Liver (tissue), 3 donors: ENCODE measurements at regions not wholly inside any gene's neighbourhood (a gene's known extent, or its start where the extent isn't known, plus 50 kb on each side); places are given as distances from the start of the nearest gene placed in this dataset.

Experiments used
- NR2F2 ChIP-seq: IDR thresholded peaks from 2 replicates; pipeline ENCODE4 v1.6.1; 2016; ENCODE audit warnings: antibody characterized with exemption
- RAD21 ChIP-seq, 2 donors: IDR thresholded peaks; 2 replicates each; pipeline ENCODE4 v1.6.1; 2016; ENCODE audit warnings: antibody characterized with exemption in 2 of 2, mild to moderate bottlenecking in 2 of 2
- TAF1 ChIP-seq: conservative IDR thresholded peaks from 2 replicates; pipeline ENCODE4 v1.6.1; 2016; ENCODE audit warnings: antibody characterized with exemption, mild to moderate bottlenecking
- TF ChIP-seq, protein P1 (sequence below): fragments of 150-350 bp; IDR thresholded peaks from 2 replicates; pipeline ENCODE4 v1.5.1; 2017; ENCODE audit warnings: improper control_type of control experiment, low read depth, low read length; ENCODE audit not compliant: missing input control
- donor health status: healthy.
- donor health status: healthy.

GRCh38 chr3:147963711-147964110 lies 554.5 kb downstream of the ZIC1 start:
- TF ChIP-seq, protein P1, sequence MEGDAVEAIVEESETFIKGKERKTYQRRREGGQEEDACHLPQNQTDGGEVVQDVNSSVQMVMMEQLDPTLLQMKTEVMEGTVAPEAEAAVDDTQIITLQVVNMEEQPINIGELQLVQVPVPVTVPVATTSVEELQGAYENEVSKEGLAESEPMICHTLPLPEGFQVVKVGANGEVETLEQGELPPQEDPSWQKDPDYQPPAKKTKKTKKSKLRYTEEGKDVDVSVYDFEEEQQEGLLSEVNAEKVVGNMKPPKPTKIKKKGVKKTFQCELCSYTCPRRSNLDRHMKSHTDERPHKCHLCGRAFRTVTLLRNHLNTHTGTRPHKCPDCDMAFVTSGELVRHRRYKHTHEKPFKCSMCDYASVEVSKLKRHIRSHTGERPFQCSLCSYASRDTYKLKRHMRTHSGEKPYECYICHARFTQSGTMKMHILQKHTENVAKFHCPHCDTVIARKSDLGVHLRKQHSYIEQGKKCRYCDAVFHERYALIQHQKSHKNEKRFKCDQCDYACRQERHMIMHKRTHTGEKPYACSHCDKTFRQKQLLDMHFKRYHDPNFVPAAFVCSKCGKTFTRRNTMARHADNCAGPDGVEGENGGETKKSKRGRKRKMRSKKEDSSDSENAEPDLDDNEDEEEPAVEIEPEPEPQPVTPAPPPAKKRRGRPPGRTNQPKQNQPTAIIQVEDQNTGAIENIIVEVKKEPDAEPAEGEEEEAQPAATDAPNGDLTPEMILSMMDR, result no peak
- no peak for TF ChIP-seq RAD21 (IDR thresholded peaks at IDR 0.05)
- TF ChIP-seq TAF1, result no peak
- TF ChIP-seq NR2F2, result no peak
